ENCODE measurements at regions not wholly inside any gene's neighbourhood (a gene's known extent, or its start where the extent isn't known, plus 50 kb on each side); places are given as distances from the start of the nearest gene placed in this dataset.

DNA sequence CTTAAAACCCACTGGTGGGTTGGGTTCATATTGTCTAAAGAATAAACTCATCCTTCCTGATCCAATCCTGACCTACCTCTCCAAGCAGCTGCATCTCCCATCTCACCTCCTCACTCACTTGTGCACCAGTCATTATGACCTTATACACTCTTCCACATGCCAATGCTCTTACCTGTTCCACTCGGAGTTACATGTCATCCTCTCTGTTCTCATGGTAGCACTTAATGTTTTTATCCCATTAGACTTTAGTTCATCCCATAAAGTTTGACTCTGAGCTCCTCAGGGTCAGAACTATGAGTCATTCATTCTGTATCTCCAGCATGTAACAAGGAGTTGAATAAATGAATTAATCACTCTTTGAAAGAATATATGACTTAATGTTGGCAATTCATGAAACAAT is 330.2 kb downstream of the KLF12 start:
- Histone ChIP-seq H3K4me2 (replicated peaks; ENCODE audit: extremely low read depth, low read length, poor library complexity, severe bottlenecking) (no peak overlapping the region), H3K27ac (ENCODE audit: low read depth in 1 of 2, low read length in 2 of 2) (no peak overlapping the region), H3K27me3 (ENCODE audit: control insufficient read depth in 2 of 2, insufficient read depth in 2 of 2, low read length in 2 of 2) (no peaks in the 10 kb centered on the region), H4K20me1 (ENCODE audit: insufficient read depth, low read length) (no peaks in the 10 kb centered on the region), H3K9ac (ENCODE audit: insufficient read depth, low read length, poor library complexity, severe bottlenecking) (no peak overlapping the region), H3K4me3 (replicated peaks in 1 of 3; ENCODE audit: low read depth in 2 of 3, low read length in 3 of 3) (no peak overlapping the region), H3K36me3 (replicated peaks in 1 of 2; ENCODE audit: control insufficient read depth in 1 of 2, insufficient read depth in 2 of 2, low read length in 2 of 2) (no peaks in the 10 kb centered on the region), H2AFZ (ENCODE audit: insufficient read depth, low read depth, low read length, poor library complexity, severe bottlenecking) (no peak overlapping the region), H3K9me3 (replicated peaks in 1 of 2; ENCODE audit: control insufficient read depth in 1 of 2, insufficient read depth in 1 of 2, low read length in 2 of 2) (no peaks in the 10 kb centered on the region), H3K4me1 (ENCODE audit: control insufficient read depth in 1 of 2, insufficient read depth in 2 of 2, low read length in 2 of 2) (no peaks in the 10 kb centered on the region), H3K79me2 (ENCODE audit: insufficient read depth, low read length) (no peaks in the 10 kb centered on the region)
- H3K4me3 Mint-ChIP-seq: no peak overlapping the region
- no peaks in the 10 kb centered on the region for H3K36me3 Mint-ChIP-seq
- H3K27ac Mint-ChIP-seq: no peak overlapping the region
- H3K9me3 Mint-ChIP-seq: peaks cover 0 to 1% (median 0%) of the 10 kb centered on the region in 7 donors
- peaks cover 0 to 2% (median 0%) of the 10 kb centered on the region in 3 donors for H3K27me3 Mint-ChIP-seq (ENCODE audit: low read depth in 3 of 3)
- no peak for DNase-seq
- intact Hi-C loops (cut with micrococcal nuclease): no loop called here
- no CpG with 5 or more reads among the region's 1 CpG for WGBS (ENCODE audit: insufficient coverage)
- H3K4me1 Mint-ChIP-seq: no peaks in the 10 kb centered on the region
- TF ChIP-seq, protein P1, sequence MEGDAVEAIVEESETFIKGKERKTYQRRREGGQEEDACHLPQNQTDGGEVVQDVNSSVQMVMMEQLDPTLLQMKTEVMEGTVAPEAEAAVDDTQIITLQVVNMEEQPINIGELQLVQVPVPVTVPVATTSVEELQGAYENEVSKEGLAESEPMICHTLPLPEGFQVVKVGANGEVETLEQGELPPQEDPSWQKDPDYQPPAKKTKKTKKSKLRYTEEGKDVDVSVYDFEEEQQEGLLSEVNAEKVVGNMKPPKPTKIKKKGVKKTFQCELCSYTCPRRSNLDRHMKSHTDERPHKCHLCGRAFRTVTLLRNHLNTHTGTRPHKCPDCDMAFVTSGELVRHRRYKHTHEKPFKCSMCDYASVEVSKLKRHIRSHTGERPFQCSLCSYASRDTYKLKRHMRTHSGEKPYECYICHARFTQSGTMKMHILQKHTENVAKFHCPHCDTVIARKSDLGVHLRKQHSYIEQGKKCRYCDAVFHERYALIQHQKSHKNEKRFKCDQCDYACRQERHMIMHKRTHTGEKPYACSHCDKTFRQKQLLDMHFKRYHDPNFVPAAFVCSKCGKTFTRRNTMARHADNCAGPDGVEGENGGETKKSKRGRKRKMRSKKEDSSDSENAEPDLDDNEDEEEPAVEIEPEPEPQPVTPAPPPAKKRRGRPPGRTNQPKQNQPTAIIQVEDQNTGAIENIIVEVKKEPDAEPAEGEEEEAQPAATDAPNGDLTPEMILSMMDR (IDR thresholded peaks at IDR 0.05): no peak

DNA sequence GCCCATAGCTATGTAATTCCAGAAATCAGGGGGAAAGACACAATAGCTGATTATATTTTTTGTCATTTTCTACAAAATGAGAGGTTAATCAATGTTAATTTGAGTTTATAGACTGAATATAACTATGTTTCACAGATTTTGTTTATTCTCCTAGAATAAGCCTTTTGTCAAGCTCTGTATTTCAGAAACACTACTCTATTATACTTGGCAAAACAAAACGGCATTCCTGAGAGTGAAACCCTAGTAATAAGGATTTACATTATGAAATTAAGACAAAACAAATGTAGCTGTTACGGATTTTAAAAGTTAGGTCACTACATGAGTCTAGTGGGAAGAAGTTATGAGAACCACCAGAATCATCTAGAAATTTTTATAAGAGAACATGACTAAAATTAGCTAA is 334.2 kb downstream of the KLF12 start:
- TF ChIP-seq, protein P1 (IDR thresholded peaks at IDR 0.05): no peak
- DNase-seq: no peak
- no peaks in the 10 kb centered on the region for H3K9me3 Mint-ChIP-seq
- H3K36me3 Mint-ChIP-seq: no peaks in the 10 kb centered on the region
- Histone ChIP-seq H3K79me2 (ENCODE audit: insufficient read depth, low read length) (no peaks in the 10 kb centered on the region), H3K27me3 (ENCODE audit: control insufficient read depth in 2 of 2, insufficient read depth in 2 of 2, low read length in 2 of 2) (no peaks in the 10 kb centered on the region), H4K20me1 (ENCODE audit: insufficient read depth, low read length) (no peaks in the 10 kb centered on the region), H3K36me3 (replicated peaks in 1 of 2; ENCODE audit: control insufficient read depth in 1 of 2, insufficient read depth in 2 of 2, low read length in 2 of 2) (no peaks in the 10 kb centered on the region), H3K4me2 (replicated peaks; ENCODE audit: extremely low read depth, low read length, poor library complexity, severe bottlenecking) (no peak overlapping the region), H3K4me1 (ENCODE audit: control insufficient read depth in 1 of 2, insufficient read depth in 2 of 2, low read length in 2 of 2) (no peaks in the 10 kb centered on the region), H3K4me3 (replicated peaks in 1 of 3; ENCODE audit: low read depth in 2 of 3, low read length in 3 of 3) (no peak overlapping the region), H3K9ac (ENCODE audit: insufficient read depth, low read length, poor library complexity, severe bottlenecking) (no peak overlapping the region), H2AFZ (ENCODE audit: insufficient read depth, low read depth, low read length, poor library complexity, severe bottlenecking) (no peak overlapping the region), H3K27ac (ENCODE audit: low read depth in 1 of 2, low read length in 2 of 2) (no peak overlapping the region), H3K9me3 (replicated peaks in 1 of 2; ENCODE audit: control insufficient read depth in 1 of 2, insufficient read depth in 1 of 2, low read length in 2 of 2) (peaks cover 0 to 2% of the 10 kb centered on the region in 2 donors)
- no peak overlapping the region for H3K27ac Mint-ChIP-seq
- intact Hi-C loops (cut with micrococcal nuclease): no loop called here
- no peaks in the 10 kb centered on the region for H3K27me3 Mint-ChIP-seq (ENCODE audit: low read depth in 3 of 3)
- no CpG with 5 or more reads among the region's 2 CpGs for WGBS (ENCODE audit: insufficient coverage)
- no peaks in the 10 kb centered on the region for H3K4me1 Mint-ChIP-seq
- H3K4me3 Mint-ChIP-seq: no peak overlapping the region

Measured in CD14-positive monocyte (primary cell).